K562 (cell line): ENCODE measurements at regions not wholly inside any gene's neighbourhood (a gene's known extent, or its start where the extent isn't known, plus 50 kb on each side); places are given as distances from the start of the nearest gene placed in this dataset.

Source experiments
- RAD21 ChIP-seq, 2 experiments: fragments of 250-450 bp in 1 of 2; fragments of 450-650 bp in 1 of 2; sonication (Bioruptor Pico) in 1 of 2; formaldehyde crosslinking in 1 of 2; IDR thresholded peaks in 1 of 2; conservative IDR thresholded peaks in 1 of 2; 2 replicates each; pipeline versions ENCODE4 v1.4.0 to v1.8.0; 2020 to 2022; ENCODE audit warnings: mild to moderate bottlenecking in 2 of 2, moderate library complexity in 1 of 2
- SMC3 ChIP-seq: conservative IDR thresholded peaks from 2 replicates; pipeline ENCODE4 v1.6.1; 2011; ENCODE audit warnings: low read depth, low read length, improper control_type of control experiment; ENCODE audit not compliant: insufficient read depth
- ZBED1 ChIP-seq: IDR thresholded peaks from 2 replicates; pipeline ENCODE4 v1.6.1; 2014
- ZNF316 ChIP-seq: fragments of 450-650 bp; IDR thresholded peaks from 2 replicates; pipeline ENCODE4 v1.6.1; 2016
- TF ChIP-seq, protein P1 (sequence below): fragments of 450-650 bp; formaldehyde crosslinking; IDR thresholded peaks from 2 replicates; pipeline ENCODE4 v1.4.0; 2020; ENCODE audit warnings: mild to moderate bottlenecking, moderate library complexity
- TF ChIP-seq, protein P2 (sequence below): IDR thresholded peaks from 2 replicates; pipeline ENCODE4 v1.6.1; 2011; ENCODE audit warnings: borderline replicate concordance, low read depth, mild to moderate bottlenecking, moderate library complexity, low read length; ENCODE audit not compliant: insufficient read depth, poor library complexity, severe bottlenecking
- TF ChIP-seq, protein P3 (sequence below), 2 experiments: fragments of 450-650 bp; formaldehyde crosslinking in 1 of 2; IDR thresholded peaks; 2 replicates each; pipeline versions ENCODE4 v1.4.0 to v1.6.1; 2014 to 2020; ENCODE audit warnings: mild to moderate bottlenecking in 2 of 2, borderline replicate concordance in 1 of 2, low read depth in 1 of 2
- TF ChIP-seq, protein P4 (sequence below): fragments of 250-450 bp; sonication (Bioruptor Pico); IDR thresholded peaks from 2 replicates; pipeline ENCODE4 v1.8.0; 2022; ENCODE audit warnings: inconsistent platforms, mild to moderate bottlenecking, moderate library complexity, borderline replicate concordance
- TF ChIP-seq, protein P5 (sequence below): sonication (generic); formaldehyde crosslinking; IDR thresholded peaks from 2 replicates; pipeline ENCODE4 v1.8.1; 2023; ENCODE audit warnings: mild to moderate bottlenecking, missing genetic modification reagents

DNA sequence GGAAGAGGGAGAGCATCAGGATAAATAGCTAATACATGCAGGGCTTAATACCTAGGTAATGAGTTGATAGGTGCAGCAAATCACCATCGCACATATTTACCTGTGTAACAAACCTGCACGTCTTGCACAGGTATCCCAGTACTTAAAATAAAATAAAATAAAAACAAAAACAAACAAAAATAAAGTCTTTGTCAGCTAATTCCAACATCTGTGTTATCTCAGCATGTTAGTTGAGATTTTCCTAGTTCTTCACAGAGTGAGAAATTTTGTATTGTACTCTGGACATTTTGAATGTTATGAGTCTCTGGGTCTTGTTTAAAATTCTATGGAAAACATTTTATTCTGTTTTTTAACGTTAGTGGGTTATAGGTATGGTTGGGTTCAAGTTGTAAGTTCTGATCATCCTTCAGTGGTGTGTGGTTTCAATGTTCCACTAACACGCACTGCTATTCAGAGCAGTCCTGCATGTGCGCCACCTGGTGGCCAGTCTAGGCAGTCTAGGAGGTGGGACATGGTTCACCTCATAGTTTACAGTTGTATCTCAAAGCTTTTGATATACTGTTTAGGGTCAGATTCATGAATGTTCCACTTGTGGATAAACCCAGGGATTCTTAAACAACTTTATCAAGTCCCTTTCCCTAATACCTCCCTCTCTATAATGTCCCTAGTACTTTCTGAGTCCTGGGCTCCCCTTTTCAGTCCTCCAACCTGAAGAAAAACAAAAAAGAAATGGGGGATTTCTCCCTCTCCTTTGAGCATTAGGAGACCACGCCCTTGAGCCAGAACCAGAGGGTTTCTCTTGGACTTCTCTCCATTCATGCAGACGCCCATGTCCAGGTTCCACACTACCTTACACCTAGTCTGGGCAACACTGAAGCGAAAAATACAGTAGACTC, 213.4 kb upstream of the GATA6 start (continued):
- TF ChIP-seq, protein P1, sequence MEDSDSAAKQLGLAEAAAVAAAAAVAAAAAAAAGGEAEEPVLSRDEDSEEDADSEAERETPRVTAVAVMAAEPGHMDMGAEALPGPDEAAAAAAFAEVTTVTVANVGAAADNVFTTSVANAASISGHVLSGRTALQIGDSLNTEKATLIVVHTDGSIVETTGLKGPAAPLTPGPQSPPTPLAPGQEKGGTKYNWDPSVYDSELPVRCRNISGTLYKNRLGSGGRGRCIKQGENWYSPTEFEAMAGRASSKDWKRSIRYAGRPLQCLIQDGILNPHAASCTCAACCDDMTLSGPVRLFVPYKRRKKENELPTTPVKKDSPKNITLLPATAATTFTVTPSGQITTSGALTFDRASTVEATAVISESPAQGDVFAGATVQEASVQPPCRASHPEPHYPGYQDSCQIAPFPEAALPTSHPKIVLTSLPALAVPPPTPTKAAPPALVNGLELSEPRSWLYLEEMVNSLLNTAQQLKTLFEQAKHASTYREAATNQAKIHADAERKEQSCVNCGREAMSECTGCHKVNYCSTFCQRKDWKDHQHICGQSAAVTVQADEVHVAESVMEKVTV = 0 out of 2 replicates have a peak, but pooled peaks have one; percentile 40
- TF ChIP-seq SMC3 = peak; percentile 96
- TF ChIP-seq RAD21 (CRISPR knock-in tag; conservative IDR thresholded peaks at IDR 0.05 in 1 of 2, IDR thresholded peaks at IDR 0.05 in 1 of 2) = peak; percentile 68 to 88
- TF ChIP-seq ZNF316 = peak; percentile 80
- TF ChIP-seq ZBED1 = no peak
- TF ChIP-seq, protein P2, sequence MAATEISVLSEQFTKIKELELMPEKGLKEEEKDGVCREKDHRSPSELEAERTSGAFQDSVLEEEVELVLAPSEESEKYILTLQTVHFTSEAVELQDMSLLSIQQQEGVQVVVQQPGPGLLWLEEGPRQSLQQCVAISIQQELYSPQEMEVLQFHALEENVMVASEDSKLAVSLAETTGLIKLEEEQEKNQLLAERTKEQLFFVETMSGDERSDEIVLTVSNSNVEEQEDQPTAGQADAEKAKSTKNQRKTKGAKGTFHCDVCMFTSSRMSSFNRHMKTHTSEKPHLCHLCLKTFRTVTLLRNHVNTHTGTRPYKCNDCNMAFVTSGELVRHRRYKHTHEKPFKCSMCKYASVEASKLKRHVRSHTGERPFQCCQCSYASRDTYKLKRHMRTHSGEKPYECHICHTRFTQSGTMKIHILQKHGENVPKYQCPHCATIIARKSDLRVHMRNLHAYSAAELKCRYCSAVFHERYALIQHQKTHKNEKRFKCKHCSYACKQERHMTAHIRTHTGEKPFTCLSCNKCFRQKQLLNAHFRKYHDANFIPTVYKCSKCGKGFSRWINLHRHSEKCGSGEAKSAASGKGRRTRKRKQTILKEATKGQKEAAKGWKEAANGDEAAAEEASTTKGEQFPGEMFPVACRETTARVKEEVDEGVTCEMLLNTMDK = peak; percentile 48
- TF ChIP-seq, protein P3, sequence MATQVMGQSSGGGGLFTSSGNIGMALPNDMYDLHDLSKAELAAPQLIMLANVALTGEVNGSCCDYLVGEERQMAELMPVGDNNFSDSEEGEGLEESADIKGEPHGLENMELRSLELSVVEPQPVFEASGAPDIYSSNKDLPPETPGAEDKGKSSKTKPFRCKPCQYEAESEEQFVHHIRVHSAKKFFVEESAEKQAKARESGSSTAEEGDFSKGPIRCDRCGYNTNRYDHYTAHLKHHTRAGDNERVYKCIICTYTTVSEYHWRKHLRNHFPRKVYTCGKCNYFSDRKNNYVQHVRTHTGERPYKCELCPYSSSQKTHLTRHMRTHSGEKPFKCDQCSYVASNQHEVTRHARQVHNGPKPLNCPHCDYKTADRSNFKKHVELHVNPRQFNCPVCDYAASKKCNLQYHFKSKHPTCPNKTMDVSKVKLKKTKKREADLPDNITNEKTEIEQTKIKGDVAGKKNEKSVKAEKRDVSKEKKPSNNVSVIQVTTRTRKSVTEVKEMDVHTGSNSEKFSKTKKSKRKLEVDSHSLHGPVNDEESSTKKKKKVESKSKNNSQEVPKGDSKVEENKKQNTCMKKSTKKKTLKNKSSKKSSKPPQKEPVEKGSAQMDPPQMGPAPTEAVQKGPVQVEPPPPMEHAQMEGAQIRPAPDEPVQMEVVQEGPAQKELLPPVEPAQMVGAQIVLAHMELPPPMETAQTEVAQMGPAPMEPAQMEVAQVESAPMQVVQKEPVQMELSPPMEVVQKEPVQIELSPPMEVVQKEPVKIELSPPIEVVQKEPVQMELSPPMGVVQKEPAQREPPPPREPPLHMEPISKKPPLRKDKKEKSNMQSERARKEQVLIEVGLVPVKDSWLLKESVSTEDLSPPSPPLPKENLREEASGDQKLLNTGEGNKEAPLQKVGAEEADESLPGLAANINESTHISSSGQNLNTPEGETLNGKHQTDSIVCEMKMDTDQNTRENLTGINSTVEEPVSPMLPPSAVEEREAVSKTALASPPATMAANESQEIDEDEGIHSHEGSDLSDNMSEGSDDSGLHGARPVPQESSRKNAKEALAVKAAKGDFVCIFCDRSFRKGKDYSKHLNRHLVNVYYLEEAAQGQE (IDR thresholded peaks at IDR 0.05; ENCODE audit: borderline replicate concordance) = peak; percentile 76; the same call in 1 of the 2 replicates
- TF ChIP-seq, protein P3 (CRISPR knock-in tag; IDR thresholded peaks at IDR 0.05; ENCODE audit: low read depth) = no peak
- TF ChIP-seq, protein P4, sequence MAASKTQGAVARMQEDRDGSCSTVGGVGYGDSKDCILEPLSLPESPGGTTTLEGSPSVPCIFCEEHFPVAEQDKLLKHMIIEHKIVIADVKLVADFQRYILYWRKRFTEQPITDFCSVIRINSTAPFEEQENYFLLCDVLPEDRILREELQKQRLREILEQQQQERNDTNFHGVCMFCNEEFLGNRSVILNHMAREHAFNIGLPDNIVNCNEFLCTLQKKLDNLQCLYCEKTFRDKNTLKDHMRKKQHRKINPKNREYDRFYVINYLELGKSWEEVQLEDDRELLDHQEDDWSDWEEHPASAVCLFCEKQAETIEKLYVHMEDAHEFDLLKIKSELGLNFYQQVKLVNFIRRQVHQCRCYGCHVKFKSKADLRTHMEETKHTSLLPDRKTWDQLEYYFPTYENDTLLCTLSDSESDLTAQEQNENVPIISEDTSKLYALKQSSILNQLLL = no peak
- TF ChIP-seq, protein P5, sequence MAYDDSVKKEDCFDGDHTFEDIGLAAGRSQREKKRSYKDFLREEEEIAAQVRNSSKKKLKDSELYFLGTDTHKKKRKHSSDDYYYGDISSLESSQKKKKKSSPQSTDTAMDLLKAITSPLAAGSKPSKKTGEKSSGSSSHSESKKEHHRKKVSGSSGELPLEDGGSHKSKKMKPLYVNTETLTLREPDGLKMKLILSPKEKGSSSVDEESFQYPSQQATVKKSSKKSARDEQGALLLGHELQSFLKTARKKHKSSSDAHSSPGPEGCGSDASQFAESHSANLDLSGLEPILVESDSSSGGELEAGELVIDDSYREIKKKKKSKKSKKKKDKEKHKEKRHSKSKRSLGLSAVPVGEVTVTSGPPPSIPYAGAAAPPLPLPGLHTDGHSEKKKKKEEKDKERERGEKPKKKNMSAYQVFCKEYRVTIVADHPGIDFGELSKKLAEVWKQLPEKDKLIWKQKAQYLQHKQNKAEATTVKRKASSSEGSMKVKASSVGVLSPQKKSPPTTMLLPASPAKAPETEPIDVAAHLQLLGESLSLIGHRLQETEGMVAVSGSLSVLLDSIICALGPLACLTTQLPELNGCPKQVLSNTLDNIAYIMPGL = no peak
